ENCODE measurements at regions not wholly inside any gene's neighbourhood (a gene's known extent, or its start where the extent isn't known, plus 50 kb on each side); places are given as distances from the start of the nearest gene placed in this dataset.

DNA sequence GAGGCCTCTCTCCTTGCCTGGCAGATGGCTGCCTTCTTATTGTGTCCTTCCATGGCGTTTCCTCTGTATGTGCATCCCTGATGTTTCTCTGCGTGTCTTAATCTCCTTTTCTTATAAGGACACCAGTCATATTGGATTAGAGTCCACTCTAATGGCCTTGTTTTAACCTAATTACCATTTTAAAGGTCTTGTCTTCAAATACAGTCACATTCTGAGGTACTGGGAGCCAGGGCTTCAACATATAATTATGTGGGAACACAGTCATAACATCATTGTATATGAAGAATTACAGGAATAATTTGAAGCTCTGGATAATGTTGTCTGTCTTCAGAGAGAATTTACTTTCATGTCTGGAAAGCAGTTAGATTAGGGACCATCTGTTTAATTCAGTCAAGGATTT is 56.4 kb upstream of the PTGFR start:
- TF ChIP-seq EZH2 (IDR thresholded peaks at IDR 0.05) (no peak), CEBPB (IDR thresholded peaks at IDR 0.05; ENCODE audit: low read depth) (no peak), CTCF (IDR thresholded peaks at IDR 0.05 in 2 of 3, conservative IDR thresholded peaks at IDR 0.05 in 1 of 3; ENCODE audit: borderline replicate concordance in 1 of 3, insufficient read depth in 1 of 3, low read depth in 2 of 3, low read length in 2 of 3) (no peak), JUND (IDR thresholded peaks at IDR 0.05) (no peak), REST (IDR thresholded peaks at IDR 0.05; ENCODE audit: low read depth) (no peak), ZNF274 (IDR thresholded peaks at IDR 0.05; ENCODE audit: low read depth, low read length) (no peak), ELF1 (IDR thresholded peaks at IDR 0.05; ENCODE audit: borderline replicate concordance, low read depth) (no peak), RAD21 (IDR thresholded peaks at IDR 0.05; ENCODE audit: low read depth) (no peak), POLR2A (IDR thresholded peaks at IDR 0.05; ENCODE audit: borderline replicate concordance, extremely low read depth, insufficient read depth, insufficient read length) (no peak), EGR1 (IDR thresholded peaks at IDR 0.05; ENCODE audit: low read depth) (no peak), TCF7L2 (IDR thresholded peaks at IDR 0.05; ENCODE audit: borderline replicate concordance, extremely low read depth, insufficient read depth, insufficient read length) (no peak)

Measured in HCT116 (cell line).